Psoas muscle (tissue), 7 donors: ENCODE measurements at regions not wholly inside any gene's neighbourhood (a gene's known extent, or its start where the extent isn't known, plus 50 kb on each side); places are given as distances from the start of the nearest gene placed in this dataset.

ENCODE experiments used
- ATAC-seq, 4 donors: fragments of 200-7000 bp; cut with Tn5 transposase; one replicate each; pipeline ENCODE4 v1.9.1; 2020; ENCODE audit warnings: moderate library complexity in 3 of 4, mild to moderate bottlenecking in 2 of 4
- DNase-seq, 2 donors: peaks; one replicate each; pipeline ENCODE4 v3.0.0-alpha.2; 2020
- H3K27ac ChIP-seq: fragments of 200-600 bp; one replicate; pipeline ENCODE4 v1.8.0; 2022
- H3K27me3 ChIP-seq, 3 donors: fragments of 200-600 bp in 1 of 3; one replicate each; pipeline versions ENCODE4 v1.6.1 to v1.8.0; 2013 to 2022; ENCODE audit warnings: low read length in 2 of 3, mild to moderate bottlenecking in 2 of 3, moderate library complexity in 1 of 3; ENCODE audit not compliant: insufficient read depth in 3 of 3
- H3K36me3 ChIP-seq, 2 donors: fragments of 200-600 bp in 1 of 2; one replicate each; pipeline versions ENCODE4 v1.6.1 to v1.8.0; 2013 to 2022; ENCODE audit warnings: low read depth in 1 of 2, mild to moderate bottlenecking in 1 of 2, moderate library complexity in 1 of 2; ENCODE audit not compliant: insufficient read depth in 1 of 2
- H3K4me1 ChIP-seq: fragments of 200-600 bp; one replicate; pipeline ENCODE4 v1.8.0; 2022
- H3K4me3 ChIP-seq: fragments of 200-600 bp; one replicate; pipeline ENCODE4 v1.8.0; 2022; ENCODE audit warnings: mild to moderate bottlenecking
- H3K9me3 ChIP-seq: fragments of 200-600 bp; one replicate; pipeline ENCODE4 v1.8.0; 2022
- WGBS, 3 donors: extraction: QIAGEN DNeasy Blood & Tissue Kit; methylation state at CpG; one replicate each; pipeline versions ENCODE4 v1.1.6 to v1.1.7; 2013; 5-methylcytosine and 5-hydroxymethylcytosine counted together
- intact Hi-C, 2 donors: fragments of 100-400 bp; cut with DNase I; formaldehyde crosslinking; loops; one replicate each; pipeline versions ENCODE4 v1.11.0 to v1.14.2; 2022
- TF ChIP-seq, protein P1 (sequence below): fragments of 200-600 bp; IDR thresholded peaks from one replicate; pipeline ENCODE4 v1.8.0; 2022; ENCODE audit warnings: antibody characterized with exemption
- donor health status: healthy with polysubstance abuse.
- donor health status: DM: no; HTN: no; CAD: no; lungs with moderate emphysema.
- donor health status: Bipolar disorder and iron deficiency.
- donor health status: healthy.
- donor health status: DM: yes; HTN: yes; CAD: no.
- donor health status: DM: no; HTN: no; CAD: no.
- donor health status: DM: yes; HTN: yes; CAD: no.

DNA sequence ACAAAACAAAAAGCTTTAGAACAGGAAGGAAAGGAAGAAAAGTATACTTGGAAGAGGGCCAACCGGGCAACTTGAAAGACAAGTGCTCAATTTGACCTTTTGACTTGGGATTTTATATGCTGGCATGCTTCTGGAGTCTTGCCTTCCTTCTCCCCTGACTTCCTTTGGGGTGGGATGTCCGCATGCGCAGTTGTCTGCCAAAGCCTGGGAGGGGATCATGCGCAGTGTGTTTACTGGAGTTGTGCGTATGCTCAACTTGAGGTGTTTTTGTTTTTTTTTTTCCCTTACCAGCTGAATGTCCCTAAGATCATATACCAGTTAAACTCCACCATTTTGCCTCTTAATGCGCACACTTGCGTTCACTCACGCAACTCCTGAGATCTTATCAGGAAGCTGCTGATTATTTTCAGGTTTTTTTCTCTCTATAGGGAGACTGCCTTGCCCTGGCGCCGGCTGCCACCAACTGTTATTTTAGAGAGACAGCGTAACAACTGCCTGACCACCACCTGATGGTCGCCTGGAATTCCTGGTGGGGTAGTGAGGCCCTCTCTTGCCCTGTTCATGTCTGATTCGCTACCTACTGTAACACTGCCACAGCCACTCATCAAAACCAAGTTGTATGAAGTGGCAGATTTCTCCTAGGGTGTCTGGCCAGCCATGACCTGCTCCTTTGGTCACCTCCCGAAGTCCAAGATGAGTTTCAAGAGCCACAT lies 138.7 kb upstream of the ZNF644 start:
- H3K36me3 ChIP-seq, result no peaks in the 10 kb centered on the region
- no peak overlapping the region for H3K27ac ChIP-seq
- DNase-seq, result no peak
- no peak for ATAC-seq
- H3K4me1 ChIP-seq, result no peaks in the 10 kb centered on the region
- no peaks in the 10 kb centered on the region for H3K9me3 ChIP-seq
- WGBS, 3 donors, result 85 to 94% (median 92%) methylated on average over 14 of the region's 14 CpGs
- H3K4me3 ChIP-seq, result no peak overlapping the region
- TF ChIP-seq, protein P1, sequence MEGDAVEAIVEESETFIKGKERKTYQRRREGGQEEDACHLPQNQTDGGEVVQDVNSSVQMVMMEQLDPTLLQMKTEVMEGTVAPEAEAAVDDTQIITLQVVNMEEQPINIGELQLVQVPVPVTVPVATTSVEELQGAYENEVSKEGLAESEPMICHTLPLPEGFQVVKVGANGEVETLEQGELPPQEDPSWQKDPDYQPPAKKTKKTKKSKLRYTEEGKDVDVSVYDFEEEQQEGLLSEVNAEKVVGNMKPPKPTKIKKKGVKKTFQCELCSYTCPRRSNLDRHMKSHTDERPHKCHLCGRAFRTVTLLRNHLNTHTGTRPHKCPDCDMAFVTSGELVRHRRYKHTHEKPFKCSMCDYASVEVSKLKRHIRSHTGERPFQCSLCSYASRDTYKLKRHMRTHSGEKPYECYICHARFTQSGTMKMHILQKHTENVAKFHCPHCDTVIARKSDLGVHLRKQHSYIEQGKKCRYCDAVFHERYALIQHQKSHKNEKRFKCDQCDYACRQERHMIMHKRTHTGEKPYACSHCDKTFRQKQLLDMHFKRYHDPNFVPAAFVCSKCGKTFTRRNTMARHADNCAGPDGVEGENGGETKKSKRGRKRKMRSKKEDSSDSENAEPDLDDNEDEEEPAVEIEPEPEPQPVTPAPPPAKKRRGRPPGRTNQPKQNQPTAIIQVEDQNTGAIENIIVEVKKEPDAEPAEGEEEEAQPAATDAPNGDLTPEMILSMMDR, result no peak
- intact Hi-C loops, result loop anchor here (5.0 to 10.0 kb wide), 3 partner anchors 436 to 583 kb away; no protein-coding TSS in a partner anchor
- H3K27me3 ChIP-seq, result no peaks in the 10 kb centered on the region

GRCh38 chr1:91153341-91153740 lies 131.5 kb upstream of the ZNF644 start:
- no peaks in the 10 kb centered on the region for H3K36me3 ChIP-seq
- H3K27me3 ChIP-seq, result no peaks in the 10 kb centered on the region
- ATAC-seq (no peak), DNase-seq (no peak)
- H3K4me3 ChIP-seq, result no peak overlapping the region
- no peak overlapping the region for H3K27ac ChIP-seq
- WGBS, 3 donors, result 90 to 96% (median 95%) methylated on average over 1 of the region's 1 CpG
- intact Hi-C loops, result no loop called here
- H3K9me3 ChIP-seq, result no peaks in the 10 kb centered on the region
- no peaks in the 10 kb centered on the region for H3K4me1 ChIP-seq
- TF ChIP-seq, protein P1, result no peak

DNA sequence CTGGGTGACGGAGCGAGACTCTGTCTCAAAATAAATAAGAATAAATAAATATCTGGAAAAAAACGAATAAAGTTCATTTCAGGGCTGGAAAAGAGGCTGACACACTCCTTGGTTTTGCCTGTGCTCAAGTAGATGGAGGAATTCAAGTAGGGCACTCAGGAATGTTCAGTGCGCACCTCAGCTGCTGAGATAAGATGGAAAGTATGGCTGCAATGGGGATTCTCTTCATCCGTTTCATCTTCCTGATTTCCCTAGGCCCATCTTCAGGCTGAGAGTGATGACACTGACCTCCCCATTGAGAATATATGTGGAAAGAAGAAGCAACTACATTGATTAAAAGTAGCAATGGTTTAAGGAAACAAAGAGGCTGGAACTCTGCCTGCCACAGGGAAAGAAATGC lies 130.5 kb upstream of the ZNF644 start:
- no peak for DNase-seq
- ATAC-seq, result no peak
- Histone ChIP-seq H3K36me3 (no peaks in the 10 kb centered on the region), H3K27ac (no peak overlapping the region), H3K9me3 (no peaks in the 10 kb centered on the region), H3K4me3 (no peak overlapping the region), H3K4me1 (no peaks in the 10 kb centered on the region), H3K27me3 (no peaks in the 10 kb centered on the region)
- intact Hi-C loops, result no loop called here
- WGBS, 3 donors, result 82 to 87% (median 87%) methylated on average over 5 of the region's 5 CpGs
- TF ChIP-seq, protein P1, result no peak

GRCh38 chr1:91151702-91152101 lies 129.9 kb upstream of the ZNF644 start:
- 71 to 86% (median 77%) methylated on average over 1 of the region's 1 CpG for WGBS, 3 donors
- Histone ChIP-seq H3K36me3 (no peaks in the 10 kb centered on the region), H3K4me1 (no peaks in the 10 kb centered on the region), H3K27me3 (no peaks in the 10 kb centered on the region), H3K27ac (no peak overlapping the region), H3K4me3 (no peak overlapping the region), H3K9me3 (no peaks in the 10 kb centered on the region)
- ATAC-seq (no peak), DNase-seq (no peak)
- TF ChIP-seq, protein P1, result no peak
- intact Hi-C loops, result no loop called here

DNA sequence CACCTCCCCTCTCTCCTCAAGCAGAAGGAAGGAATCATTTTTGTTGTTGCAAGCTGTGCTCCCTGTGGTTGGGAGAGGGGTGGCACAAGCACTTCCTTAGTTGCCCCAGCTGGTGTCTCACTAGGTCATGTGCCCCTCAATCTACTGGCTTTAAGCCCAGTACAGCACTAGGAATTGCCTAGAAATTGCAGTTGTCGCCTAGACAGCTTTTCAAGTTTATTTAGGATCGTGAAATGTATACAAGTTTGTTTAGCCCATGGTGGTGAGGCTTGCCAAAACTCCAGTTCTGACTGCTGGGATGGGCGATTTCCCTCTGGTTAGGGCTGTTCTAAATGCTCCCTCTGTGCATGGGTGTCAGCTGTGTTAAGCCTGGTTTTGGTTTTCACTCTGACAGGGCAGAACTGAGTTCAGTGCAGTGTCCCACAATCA lies 126.8 kb upstream of the ZNF644 start:
- TF ChIP-seq, protein P1, result no peak
- intact Hi-C loops, result no loop called here
- H3K27me3 ChIP-seq, result no peaks in the 10 kb centered on the region
- DNase-seq, result no peak
- H3K9me3 ChIP-seq, result no peaks in the 10 kb centered on the region
- no peaks in the 10 kb centered on the region for H3K4me1 ChIP-seq
- no peaks in the 10 kb centered on the region for H3K36me3 ChIP-seq
- WGBS, 3 donors, result 32 to 33% (median 33%) methylated on average over 3 of the region's 3 CpGs
- no peak overlapping the region for H3K4me3 ChIP-seq
- no peak for ATAC-seq
- H3K27ac ChIP-seq, result no peak overlapping the region
